Omental fat pad (tissue), 3 donors: ENCODE measurements at regions not wholly inside any gene's neighbourhood (a gene's known extent, or its start where the extent isn't known, plus 50 kb on each side); places are given as distances from the start of the nearest gene placed in this dataset.
"Not testable (repeated sequence)": the region's sequence is repeated elsewhere in the genome, so short reads cannot be mapped to it uniquely, and the experiment has no call there.

Source experiments
- ATAC-seq: fragments of 150-250 bp; one replicate; pipeline ENCODE4 v1.9.1; 2016; ENCODE audit warnings: mild to moderate bottlenecking, moderate library complexity; ENCODE audit not compliant: low FRiP score
- DNase-seq: peaks from one replicate; pipeline ENCODE4 v3.0.0-alpha.2; 2019; ENCODE audit warnings: low spot score
- CTCF ChIP-seq, 3 donors: fragments of 450-650 bp; IDR thresholded peaks; one replicate each; pipeline ENCODE4 v1.5.1; 2016 to 2017; ENCODE audit warnings: antibody characterized with exemption in 3 of 3, mild to moderate bottlenecking in 3 of 3, moderate library complexity in 2 of 3

GRCh38 chr5:57987552-57987951 is 472.3 kb downstream of the PLK2 start:
- no peak for ATAC-seq
- no peak for TF ChIP-seq CTCF (IDR thresholded peaks at IDR 0.05)

GRCh38 chr5:57986761-57987341 is 473.0 kb downstream of the PLK2 start:
- DNase-seq: no peak
- TF ChIP-seq CTCF (IDR thresholded peaks at IDR 0.05): no peak
- peak; percentile 67 for ATAC-seq

More at GRCh38 chr5:57987552-57987951, 472.3 kb downstream of the PLK2 start:
- no peak for DNase-seq

- no peak for ATAC-seq
- DNase-seq: no peak
- no peak for TF ChIP-seq CTCF (IDR thresholded peaks at IDR 0.05)
These were observed 476.5 kb downstream of the PLK2 start for GRCh38 chr5:57983426-57983825.

GRCh38 chr5:57979671-57980070 is 480.2 kb downstream of the PLK2 start:
- no peak for TF ChIP-seq CTCF (IDR thresholded peaks at IDR 0.05)

GRCh38 chr5:57976506-57976905 is 483.4 kb downstream of the PLK2 start:
- TF ChIP-seq CTCF (IDR thresholded peaks at IDR 0.05): no peak
- ATAC-seq (no peak), DNase-seq (no peak)

More at GRCh38 chr5:57979671-57980070, 480.2 kb downstream of the PLK2 start:
- no peak for ATAC-seq
- no peak for DNase-seq

- not testable (repeated sequence) for DNase-seq, ATAC-seq
These were observed 487.8 kb downstream of the PLK2 start for GRCh38 chr5:57972099-57972498.

- ATAC-seq (no peak), DNase-seq (no peak)
- no peak for TF ChIP-seq CTCF (IDR thresholded peaks at IDR 0.05)
These were observed 478.0 kb upstream of the ACTBL2 start for GRCh38 chr5:57960569-57960968.
